ENCODE measurements at regions not wholly inside any gene's neighbourhood (a gene's known extent, or its start where the extent isn't known, plus 50 kb on each side); places are given as distances from the start of the nearest gene placed in this dataset.

DNA sequence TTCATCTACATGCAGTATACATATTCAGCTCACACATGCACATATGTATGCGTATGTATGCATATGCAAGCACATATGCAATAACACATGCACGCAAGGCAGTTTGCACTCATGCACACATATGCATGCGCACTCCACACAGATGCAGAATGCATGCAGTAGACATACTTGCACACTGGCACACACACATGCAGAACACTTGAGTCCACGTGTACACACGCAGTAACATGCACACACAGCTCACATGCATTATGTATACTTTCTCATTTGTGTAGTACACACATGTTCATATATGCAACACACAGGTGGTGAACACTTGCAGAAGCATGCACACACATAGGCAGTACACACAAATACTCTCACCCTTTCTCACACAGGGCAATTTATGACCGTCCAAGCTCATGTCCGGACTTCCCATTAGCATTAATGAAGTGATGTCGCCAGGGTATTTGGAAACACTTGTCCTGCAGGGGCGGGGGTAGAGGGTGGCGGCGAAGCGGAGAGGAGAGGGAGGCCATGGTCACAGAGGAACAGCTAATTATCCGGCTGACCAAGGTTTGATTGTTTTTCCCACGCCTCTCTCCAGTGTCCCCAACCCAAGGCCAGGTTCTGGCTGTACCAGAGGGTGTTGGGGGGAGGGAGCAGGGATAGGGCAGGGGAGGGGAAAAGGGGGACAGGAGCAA, 91.3 kb downstream of the VEGFA start:
- H2AFZ ChIP-seq, result no peak overlapping the region
- no peaks in the 10 kb centered on the region for H3K79me2 ChIP-seq (ENCODE audit: low read depth)
- peaks cover 5% of the 10 kb centered on the region for H3K4me1 ChIP-seq (replicated peaks; ENCODE audit: insufficient read depth)
- DNase-seq, result no peak
- intact Hi-C loops (cut with micrococcal nuclease; ENCODE audit: unreplicated experiment), result no loop called here
- no TSS peak for BruUV-seq (replicated peaks)
- no peaks in the 10 kb centered on the region for H3K9me2 ChIP-seq (ENCODE audit: insufficient read depth)
- H4K20me1 ChIP-seq (ENCODE audit: insufficient read depth), result no peaks in the 10 kb centered on the region
- no peak for TF ChIP-seq EZH2 (IDR thresholded peaks at IDR 0.05; ENCODE audit: low read depth)
- TF ChIP-seq, protein P1, sequence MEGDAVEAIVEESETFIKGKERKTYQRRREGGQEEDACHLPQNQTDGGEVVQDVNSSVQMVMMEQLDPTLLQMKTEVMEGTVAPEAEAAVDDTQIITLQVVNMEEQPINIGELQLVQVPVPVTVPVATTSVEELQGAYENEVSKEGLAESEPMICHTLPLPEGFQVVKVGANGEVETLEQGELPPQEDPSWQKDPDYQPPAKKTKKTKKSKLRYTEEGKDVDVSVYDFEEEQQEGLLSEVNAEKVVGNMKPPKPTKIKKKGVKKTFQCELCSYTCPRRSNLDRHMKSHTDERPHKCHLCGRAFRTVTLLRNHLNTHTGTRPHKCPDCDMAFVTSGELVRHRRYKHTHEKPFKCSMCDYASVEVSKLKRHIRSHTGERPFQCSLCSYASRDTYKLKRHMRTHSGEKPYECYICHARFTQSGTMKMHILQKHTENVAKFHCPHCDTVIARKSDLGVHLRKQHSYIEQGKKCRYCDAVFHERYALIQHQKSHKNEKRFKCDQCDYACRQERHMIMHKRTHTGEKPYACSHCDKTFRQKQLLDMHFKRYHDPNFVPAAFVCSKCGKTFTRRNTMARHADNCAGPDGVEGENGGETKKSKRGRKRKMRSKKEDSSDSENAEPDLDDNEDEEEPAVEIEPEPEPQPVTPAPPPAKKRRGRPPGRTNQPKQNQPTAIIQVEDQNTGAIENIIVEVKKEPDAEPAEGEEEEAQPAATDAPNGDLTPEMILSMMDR (conservative IDR thresholded peaks at IDR 0.05), result no peak
- CTCF ChIA-PET, result no interaction called here
- peaks cover 6% of the 10 kb centered on the region; the same call in 1 of the 2 replicates for H3F3A ChIP-seq (ENCODE audit: insufficient read depth, low read depth)
- no peaks in the 10 kb centered on the region for H3K9me3 ChIP-seq (ENCODE audit: insufficient read depth, low read depth)
- POLR2A ChIA-PET (ENCODE audit: unreplicated experiment), result no interaction called here
- no peak overlapping the region for H3K4me2 ChIP-seq
- H3K27ac ChIP-seq, result no peak overlapping the region
- H3K4me3 ChIP-seq, result no peak overlapping the region
- H3K27me3 ChIP-seq (ENCODE audit: insufficient read depth, low read depth), result no peaks in the 10 kb centered on the region
- no peaks in the 10 kb centered on the region for H3K36me3 ChIP-seq (ENCODE audit: low read depth)

DNA sequence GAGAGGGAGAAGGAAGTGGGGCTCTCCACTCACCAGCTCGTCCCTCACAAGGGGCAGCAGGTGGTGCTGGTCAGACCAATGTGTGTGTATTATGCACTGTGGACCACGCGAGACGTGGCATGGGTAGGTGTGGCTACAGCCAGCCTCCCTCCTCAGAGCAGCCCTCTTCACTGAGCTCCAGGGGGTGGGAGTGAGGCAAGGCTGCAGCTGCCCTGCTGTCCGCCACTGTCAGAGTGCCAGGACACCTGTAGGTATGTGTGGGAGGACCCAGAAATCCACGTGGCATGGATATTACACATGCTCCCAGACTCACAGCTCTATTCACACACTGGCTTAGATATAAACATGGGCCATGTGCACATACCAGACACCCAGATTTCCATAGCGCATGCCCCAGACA, 90.3 kb downstream of the VEGFA start:
- H3K27ac ChIP-seq, result no peak overlapping the region
- H3K9me3 ChIP-seq (ENCODE audit: insufficient read depth, low read depth), result no peaks in the 10 kb centered on the region
- H3K4me3 ChIP-seq, result no peak overlapping the region
- H3K9me2 ChIP-seq (ENCODE audit: insufficient read depth), result no peaks in the 10 kb centered on the region
- H4K20me1 ChIP-seq (ENCODE audit: insufficient read depth), result no peaks in the 10 kb centered on the region
- TF ChIP-seq, protein P1 (conservative IDR thresholded peaks at IDR 0.05), result no peak
- no peak for TF ChIP-seq EZH2 (IDR thresholded peaks at IDR 0.05; ENCODE audit: low read depth)
- no peaks in the 10 kb centered on the region for H3K27me3 ChIP-seq (ENCODE audit: insufficient read depth, low read depth)
- peaks cover 15% of the 10 kb centered on the region; the same call in 1 of the 2 replicates for H3F3A ChIP-seq (ENCODE audit: insufficient read depth, low read depth)
- peaks cover 13% of the 10 kb centered on the region for H3K4me1 ChIP-seq (replicated peaks; ENCODE audit: insufficient read depth)
- ChIA-PET POLR2A (ENCODE audit: unreplicated experiment) (no interaction called here), CTCF (no interaction called here)
- H3K79me2 ChIP-seq (ENCODE audit: low read depth), result no peaks in the 10 kb centered on the region
- intact Hi-C loops (cut with micrococcal nuclease; ENCODE audit: unreplicated experiment), result no loop called here
- no peak overlapping the region for H3K4me2 ChIP-seq
- no peak overlapping the region for H2AFZ ChIP-seq
- no peaks in the 10 kb centered on the region for H3K36me3 ChIP-seq (ENCODE audit: low read depth)
- DNase-seq, result no peak
- BruUV-seq (replicated peaks), result no TSS peak

DNA sequence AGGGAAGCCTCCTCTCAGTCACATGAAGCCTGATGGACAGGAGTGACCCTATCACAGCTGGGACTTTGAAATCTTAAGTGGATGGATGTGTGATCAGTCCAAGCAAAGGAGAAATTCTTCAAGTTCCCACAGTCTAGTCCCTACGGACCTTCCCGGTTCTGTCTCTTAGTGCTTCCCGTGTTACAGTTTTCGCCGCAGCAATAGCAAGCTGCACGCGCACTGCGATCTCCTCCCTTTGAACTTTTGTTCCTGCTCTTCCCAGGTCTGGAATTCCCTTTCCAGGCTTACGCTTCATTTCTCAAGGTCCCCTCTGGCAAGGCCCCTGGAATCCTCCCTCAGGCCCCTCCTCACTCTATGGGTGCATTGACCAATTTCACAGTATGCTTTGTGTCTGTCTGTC, 89.2 kb downstream of the VEGFA start:
- no peak overlapping the region for H3K4me3 ChIP-seq
- CTCF ChIA-PET, result no interaction called here
- H3K9me3 ChIP-seq (ENCODE audit: insufficient read depth, low read depth), result no peaks in the 10 kb centered on the region
- TF ChIP-seq, protein P1 (conservative IDR thresholded peaks at IDR 0.05), result no peak
- TF ChIP-seq EZH2 (IDR thresholded peaks at IDR 0.05; ENCODE audit: low read depth), result no peak
- no peaks in the 10 kb centered on the region for H3K36me3 ChIP-seq (ENCODE audit: low read depth)
- POLR2A ChIA-PET (ENCODE audit: unreplicated experiment), result no interaction called here
- no peaks in the 10 kb centered on the region for H4K20me1 ChIP-seq (ENCODE audit: insufficient read depth)
- H3K79me2 ChIP-seq (ENCODE audit: low read depth), result no peaks in the 10 kb centered on the region
- H3K4me2 ChIP-seq, result no peak overlapping the region
- H3F3A ChIP-seq (ENCODE audit: insufficient read depth, low read depth), result peaks cover 15% of the 10 kb centered on the region; the same call in 1 of the 2 replicates
- peaks cover 13% of the 10 kb centered on the region for H3K4me1 ChIP-seq (replicated peaks; ENCODE audit: insufficient read depth)
- intact Hi-C loops (cut with micrococcal nuclease; ENCODE audit: unreplicated experiment), result no loop called here
- no peak for DNase-seq
- H3K9me2 ChIP-seq (ENCODE audit: insufficient read depth), result no peaks in the 10 kb centered on the region
- BruUV-seq (replicated peaks), result no TSS peak
- H3K27me3 ChIP-seq (ENCODE audit: insufficient read depth, low read depth), result no peaks in the 10 kb centered on the region
- no peak overlapping the region for H2AFZ ChIP-seq
- no peak overlapping the region for H3K27ac ChIP-seq

Data from PC-9 (cell line).